Ascending aorta (tissue), 2 donors: ENCODE measurements at regions not wholly inside any gene's neighbourhood (a gene's known extent, or its start where the extent isn't known, plus 50 kb on each side); places are given as distances from the start of the nearest gene placed in this dataset.

Experiments
- DNase-seq, 2 donors: peaks; one replicate each; pipeline ENCODE4 v3.0.0-alpha.2; 2019; ENCODE audit warnings: low spot score in 2 of 2
- H3K27ac ChIP-seq, 2 donors: fragments of 200-600 bp; sonication (generic); one replicate each; pipeline ENCODE4 v1.5.1; 2016 to 2017; ENCODE audit warnings: mild to moderate bottlenecking in 1 of 2
- H3K27me3 ChIP-seq: fragments of 200-600 bp; sonication (generic); one replicate; pipeline ENCODE4 v1.5.1; 2017
- H3K36me3 ChIP-seq, 2 donors: fragments of 200-600 bp; sonication (generic); one replicate each; pipeline ENCODE4 v1.5.1; 2016
- H3K4me1 ChIP-seq, 2 donors: fragments of 200-600 bp; sonication (generic); one replicate each; pipeline ENCODE4 v1.5.1; 2016 to 2017; ENCODE audit warnings: mild to moderate bottlenecking in 1 of 2
- H3K4me3 ChIP-seq, 2 donors: fragments of 200-600 bp; sonication (generic); one replicate each; pipeline ENCODE4 v1.5.1; 2016 to 2017; ENCODE audit warnings: mild to moderate bottlenecking in 1 of 2
- H3K9me3 ChIP-seq, 2 donors: fragments of 200-600 bp; sonication (generic); one replicate each; pipeline ENCODE4 v1.5.1; 2016
- intact Hi-C: fragments of 100-400 bp; cut with DNase I; formaldehyde crosslinking; loops from one replicate; pipeline ENCODE4 v1.15.1; 2023
- TF ChIP-seq, protein P1 (sequence below), 3 experiments: fragments of 200-600 bp in 2 of 3; fragments of 450-650 bp in 1 of 3; sonication (generic) in 2 of 3; IDR thresholded peaks; one replicate each; pipeline ENCODE4 v1.5.1; 2016 to 2019; ENCODE audit warnings: antibody characterized with exemption in 3 of 3, mild to moderate bottlenecking in 1 of 3, moderate library complexity in 1 of 3

DNA sequence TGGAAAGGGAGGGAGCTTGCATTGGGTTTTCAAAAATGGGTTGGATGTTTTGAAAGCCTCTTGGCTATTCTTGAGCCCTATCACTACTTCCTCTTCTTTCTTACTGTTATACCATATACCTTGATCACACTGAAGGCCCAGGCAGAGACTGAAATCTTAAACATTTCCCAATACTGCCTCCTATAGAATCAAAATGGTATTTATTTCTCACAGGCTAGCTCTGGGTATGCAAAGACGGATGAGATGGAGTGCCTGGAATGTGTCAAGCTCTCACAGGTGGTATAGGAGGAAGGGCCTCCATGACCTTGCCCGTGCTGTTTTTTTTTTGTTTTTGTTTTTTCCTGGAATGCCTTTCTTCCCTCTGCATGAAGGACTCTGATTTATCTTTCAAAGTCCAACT is 268.4 kb upstream of the USP24 start:
- no peaks in the 10 kb centered on the region for H3K27me3 ChIP-seq
- no peaks in the 10 kb centered on the region for H3K9me3 ChIP-seq
- no peaks in the 10 kb centered on the region for H3K4me1 ChIP-seq
- TF ChIP-seq, protein P1, sequence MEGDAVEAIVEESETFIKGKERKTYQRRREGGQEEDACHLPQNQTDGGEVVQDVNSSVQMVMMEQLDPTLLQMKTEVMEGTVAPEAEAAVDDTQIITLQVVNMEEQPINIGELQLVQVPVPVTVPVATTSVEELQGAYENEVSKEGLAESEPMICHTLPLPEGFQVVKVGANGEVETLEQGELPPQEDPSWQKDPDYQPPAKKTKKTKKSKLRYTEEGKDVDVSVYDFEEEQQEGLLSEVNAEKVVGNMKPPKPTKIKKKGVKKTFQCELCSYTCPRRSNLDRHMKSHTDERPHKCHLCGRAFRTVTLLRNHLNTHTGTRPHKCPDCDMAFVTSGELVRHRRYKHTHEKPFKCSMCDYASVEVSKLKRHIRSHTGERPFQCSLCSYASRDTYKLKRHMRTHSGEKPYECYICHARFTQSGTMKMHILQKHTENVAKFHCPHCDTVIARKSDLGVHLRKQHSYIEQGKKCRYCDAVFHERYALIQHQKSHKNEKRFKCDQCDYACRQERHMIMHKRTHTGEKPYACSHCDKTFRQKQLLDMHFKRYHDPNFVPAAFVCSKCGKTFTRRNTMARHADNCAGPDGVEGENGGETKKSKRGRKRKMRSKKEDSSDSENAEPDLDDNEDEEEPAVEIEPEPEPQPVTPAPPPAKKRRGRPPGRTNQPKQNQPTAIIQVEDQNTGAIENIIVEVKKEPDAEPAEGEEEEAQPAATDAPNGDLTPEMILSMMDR (IDR thresholded peaks at IDR 0.05), result no peak
- H3K36me3 ChIP-seq, result no peaks in the 10 kb centered on the region
- no peak overlapping the region for H3K4me3 ChIP-seq
- intact Hi-C loops, result loop anchor here (10.0 kb wide), 1 partner anchor 109 kb away; no protein-coding TSS in a partner anchor
- no peak overlapping the region for H3K27ac ChIP-seq
- DNase-seq, result no peak

DNA sequence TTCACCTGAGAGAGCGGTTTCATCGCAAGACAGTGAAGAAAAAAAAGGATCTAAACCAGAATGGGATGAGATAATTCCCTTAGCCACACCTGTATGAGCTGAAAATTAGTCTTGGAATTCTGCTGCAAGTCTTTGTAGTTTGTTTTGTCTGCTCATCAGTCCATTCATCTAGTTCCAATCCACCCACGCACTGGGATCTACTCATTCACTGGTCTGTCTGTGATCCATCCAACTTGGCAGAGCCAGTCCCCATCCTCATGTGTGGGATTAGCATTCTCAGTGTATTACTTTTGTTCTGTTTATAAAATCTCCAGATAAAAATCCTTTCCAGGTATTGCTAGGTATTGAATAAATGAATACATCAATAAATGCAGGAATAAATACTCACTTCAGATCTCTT is 266.5 kb upstream of the USP24 start:
- Histone ChIP-seq H3K4me1 (no peaks in the 10 kb centered on the region), H3K9me3 (no peaks in the 10 kb centered on the region), H3K27ac (no peak overlapping the region), H3K4me3 (no peak overlapping the region), H3K27me3 (no peaks in the 10 kb centered on the region), H3K36me3 (no peaks in the 10 kb centered on the region)
- DNase-seq, result no peak
- intact Hi-C loops, result loop anchor here (10.0 kb wide), 1 partner anchor 107 kb away; no protein-coding TSS in a partner anchor
- TF ChIP-seq, protein P1 (IDR thresholded peaks at IDR 0.05), result no peak

DNA sequence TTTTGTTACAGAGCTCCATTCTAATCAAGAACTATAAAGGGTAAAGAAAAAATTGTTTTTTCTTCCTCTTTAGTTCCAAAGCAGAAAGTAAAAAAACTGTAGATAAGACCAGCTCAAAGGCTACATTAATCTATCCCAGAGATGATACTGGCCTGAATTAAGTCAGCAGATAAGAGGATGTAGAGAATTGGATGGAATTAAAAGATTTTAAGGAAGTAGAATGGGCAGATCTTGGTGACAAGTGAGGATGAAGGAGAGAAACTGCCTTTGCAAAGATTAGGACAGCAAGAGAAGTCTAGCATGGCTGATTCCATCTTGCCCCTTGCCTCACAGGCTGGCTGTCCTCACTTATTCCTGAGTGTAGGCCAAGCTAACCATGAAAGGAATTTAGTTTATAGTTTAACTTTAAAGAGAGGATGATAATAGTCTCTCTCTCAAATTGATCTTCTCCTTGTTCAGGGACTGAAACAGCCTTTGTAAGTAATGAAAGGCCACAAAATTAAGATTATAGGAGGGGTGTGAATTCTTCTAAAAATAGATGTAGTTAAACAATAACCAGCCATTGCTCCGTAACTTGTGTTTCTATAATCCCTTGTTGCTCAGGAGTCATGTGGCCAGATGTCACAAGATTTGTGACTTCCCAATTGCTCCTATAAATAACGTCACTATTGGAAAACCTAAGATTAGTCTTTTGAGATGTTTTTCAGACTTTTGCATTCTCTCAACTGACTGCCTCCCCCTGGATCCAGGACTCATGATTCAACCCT is 265.0 kb upstream of the USP24 start:
- no peak overlapping the region for H3K4me3 ChIP-seq
- TF ChIP-seq, protein P1 (IDR thresholded peaks at IDR 0.05), result no peak
- H3K9me3 ChIP-seq, result no peaks in the 10 kb centered on the region
- intact Hi-C loops, result loop anchor here (10.0 kb wide), 1 partner anchor 105 kb away; no protein-coding TSS in a partner anchor
- H3K27me3 ChIP-seq, result no peaks in the 10 kb centered on the region
- DNase-seq, result no peak
- no peak overlapping the region for H3K27ac ChIP-seq
- H3K36me3 ChIP-seq, result no peaks in the 10 kb centered on the region
- H3K4me1 ChIP-seq, result no peaks in the 10 kb centered on the region

DNA sequence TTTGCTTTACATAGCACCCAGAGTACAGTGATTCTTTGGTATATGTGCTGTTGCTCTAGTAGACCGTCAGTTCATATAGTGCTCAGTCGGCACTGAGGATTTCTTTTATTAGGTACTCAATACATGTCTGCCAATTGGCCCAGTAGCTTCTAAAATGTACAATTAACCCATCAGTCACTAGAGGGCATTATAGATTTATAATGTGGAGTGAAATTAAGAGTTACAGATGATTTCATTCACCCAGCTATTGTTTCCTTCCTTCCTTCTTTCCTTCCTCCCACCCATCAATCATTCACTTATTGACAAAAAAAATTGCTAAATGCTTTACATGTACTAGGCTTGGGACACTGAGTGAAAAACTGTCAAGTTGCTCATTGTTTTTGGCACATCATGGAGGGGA is 263.6 kb upstream of the USP24 start:
- no peaks in the 10 kb centered on the region for H3K36me3 ChIP-seq
- no peaks in the 10 kb centered on the region for H3K4me1 ChIP-seq
- H3K9me3 ChIP-seq, result no peaks in the 10 kb centered on the region
- H3K4me3 ChIP-seq, result no peak overlapping the region
- no peaks in the 10 kb centered on the region for H3K27me3 ChIP-seq
- TF ChIP-seq, protein P1 (IDR thresholded peaks at IDR 0.05), result no peak
- intact Hi-C loops, result no loop called here
- no peak for DNase-seq
- no peak overlapping the region for H3K27ac ChIP-seq

DNA sequence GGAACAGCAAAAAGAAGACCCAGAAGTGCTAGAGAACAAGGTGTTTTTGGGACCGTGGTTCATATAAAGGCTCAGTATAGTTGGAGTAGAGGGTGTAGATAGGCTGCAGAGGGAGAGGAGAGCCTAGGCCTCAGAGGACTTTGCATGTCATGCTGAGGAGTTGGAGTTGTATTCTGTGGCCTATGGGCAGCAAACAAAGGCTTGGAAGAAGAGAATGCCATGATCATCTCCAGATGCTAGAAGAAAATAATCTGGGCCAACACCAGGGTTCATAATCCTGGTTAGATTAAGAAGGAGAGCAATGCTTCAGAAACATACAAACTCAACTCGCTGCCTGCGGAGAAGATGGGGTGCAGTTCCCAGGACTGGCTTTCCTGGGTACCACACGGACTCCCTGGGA is 262.8 kb upstream of the USP24 start:
- Histone ChIP-seq H3K4me1 (no peaks in the 10 kb centered on the region), H3K27me3 (no peaks in the 10 kb centered on the region), H3K9me3 (no peaks in the 10 kb centered on the region), H3K36me3 (no peaks in the 10 kb centered on the region), H3K4me3 (no peak overlapping the region), H3K27ac (no peak overlapping the region)
- intact Hi-C loops, result no loop called here
- no peak for DNase-seq
- TF ChIP-seq, protein P1 (IDR thresholded peaks at IDR 0.05), result no peak
